ENCODE measurements at regions not wholly inside any gene's neighbourhood (a gene's known extent, or its start where the extent isn't known, plus 50 kb on each side); places are given as distances from the start of the nearest gene placed in this dataset.

- no peak for DNase-seq
These were observed 167.2 kb upstream of the TAB2 start for GRCh38 chr6:149150301-149150700.

DNA sequence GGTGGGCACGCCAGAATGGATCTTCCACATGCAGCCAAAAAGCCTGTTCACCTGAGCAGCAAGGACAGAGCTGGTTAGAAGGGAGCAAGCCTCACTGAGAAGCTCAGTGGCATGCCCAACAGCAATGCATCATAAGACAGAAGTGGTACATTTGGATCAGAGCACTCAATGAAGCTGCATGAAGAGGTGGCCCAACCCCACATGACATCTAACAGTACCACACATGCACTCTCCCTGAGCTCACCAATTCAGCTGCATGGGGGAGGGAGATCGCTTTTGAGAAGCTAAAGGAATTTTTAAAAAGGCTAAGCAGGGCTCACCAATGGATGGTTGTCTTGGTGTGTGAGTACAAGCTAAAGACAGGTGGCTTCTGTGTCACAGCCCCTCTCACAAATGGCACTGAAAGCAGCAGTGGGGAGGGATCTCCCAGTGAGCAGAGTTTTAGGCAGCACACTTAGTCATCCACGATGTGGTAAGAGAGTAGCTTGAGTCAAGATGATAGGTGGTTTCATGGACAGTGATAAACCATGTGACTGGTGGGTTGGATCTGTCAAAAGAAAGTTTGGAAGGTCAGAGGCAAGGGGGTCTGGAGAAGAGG is 166.6 kb upstream of the TAB2 start:
- peak; percentile 36 for DNase-seq

GRCh38 chr6:149152521-149152920 is 165.0 kb upstream of the TAB2 start:
- no peak for DNase-seq

DNA sequence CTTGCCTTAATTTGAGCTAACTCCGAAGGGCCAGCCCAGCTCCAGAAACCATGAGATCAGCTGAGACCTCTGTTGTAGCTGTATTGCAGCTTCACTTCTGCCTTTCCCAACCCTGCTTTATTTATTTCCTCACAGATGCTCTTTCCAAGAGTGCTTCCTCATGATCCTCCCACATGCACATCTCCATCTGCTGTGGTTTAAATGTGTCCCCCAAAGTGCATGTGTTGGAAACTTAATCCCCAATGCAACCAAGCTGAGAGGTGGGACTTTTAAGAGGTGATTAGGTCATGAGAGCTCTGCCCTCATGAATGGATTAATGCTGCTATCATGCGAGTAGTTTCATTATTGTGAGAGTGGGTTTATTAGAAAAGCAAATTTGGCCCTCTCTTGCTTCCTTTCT is 164.4 kb upstream of the TAB2 start:
- no peak for DNase-seq

DNA sequence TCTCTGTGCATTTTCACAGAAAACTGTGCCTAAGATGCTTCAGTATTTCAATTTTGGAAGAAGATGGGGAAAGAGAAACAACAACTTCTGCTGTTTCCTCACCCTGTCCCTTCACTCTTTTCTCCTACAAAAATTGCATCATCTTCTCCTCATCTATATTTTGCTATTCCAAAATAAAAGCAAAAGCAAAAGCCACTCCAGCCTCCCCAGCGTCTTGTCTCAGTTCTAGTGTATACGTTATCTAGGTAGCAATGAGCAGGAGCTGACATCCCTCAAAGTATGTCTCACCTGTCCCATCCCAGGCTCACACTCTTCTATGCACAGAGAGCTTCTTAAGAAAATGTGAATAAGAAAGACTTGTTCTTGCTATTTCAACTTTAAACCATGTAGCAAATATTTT is 163.8 kb upstream of the TAB2 start:
- no peak for DNase-seq

DNA sequence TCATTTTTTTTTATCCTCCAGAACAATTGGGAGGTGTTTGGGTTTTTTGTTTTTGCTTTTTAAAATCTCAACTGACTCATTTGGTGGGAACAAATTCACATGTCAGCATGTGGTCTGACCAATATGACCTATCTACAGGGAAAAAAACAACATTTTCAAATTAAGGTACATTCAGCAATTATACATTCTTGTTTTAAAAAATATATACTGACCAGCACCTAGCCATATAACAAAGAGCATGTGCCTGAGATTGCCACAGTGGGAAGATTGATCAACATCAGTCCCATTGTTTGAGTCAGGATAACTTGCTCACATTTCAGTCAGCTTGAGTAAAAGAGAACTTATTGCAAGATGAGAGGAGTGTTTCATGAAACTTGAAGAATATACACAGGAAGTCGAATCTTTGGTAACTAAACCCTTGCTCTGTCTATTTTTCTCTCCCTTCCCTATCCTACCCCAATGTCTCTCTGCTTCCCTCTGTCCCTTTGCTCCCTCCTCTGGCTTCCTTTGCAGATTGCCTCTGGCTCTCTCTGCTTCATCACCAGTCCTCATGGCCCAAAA is 163.2 kb upstream of the TAB2 start:
- no peak for DNase-seq

DNA sequence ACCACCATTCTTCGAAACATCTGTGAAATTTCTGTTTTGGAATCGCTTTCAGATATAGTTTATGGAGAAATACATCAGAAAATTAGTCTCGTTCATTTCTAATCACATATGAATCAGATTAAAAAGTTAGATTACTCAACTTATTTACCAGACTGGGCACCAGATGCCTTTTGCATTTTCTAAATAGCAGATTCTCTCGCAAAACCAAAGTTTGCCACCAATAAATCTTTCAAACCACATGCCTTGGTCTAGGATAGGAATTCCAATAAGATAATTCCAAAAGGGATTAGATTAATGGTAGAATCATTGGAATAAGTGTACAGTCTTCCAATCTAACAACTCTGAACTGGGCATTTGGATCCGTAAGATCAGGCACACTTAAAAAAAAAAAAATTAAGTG is 160.4 kb upstream of the TAB2 start:
- no peak for DNase-seq

DNA sequence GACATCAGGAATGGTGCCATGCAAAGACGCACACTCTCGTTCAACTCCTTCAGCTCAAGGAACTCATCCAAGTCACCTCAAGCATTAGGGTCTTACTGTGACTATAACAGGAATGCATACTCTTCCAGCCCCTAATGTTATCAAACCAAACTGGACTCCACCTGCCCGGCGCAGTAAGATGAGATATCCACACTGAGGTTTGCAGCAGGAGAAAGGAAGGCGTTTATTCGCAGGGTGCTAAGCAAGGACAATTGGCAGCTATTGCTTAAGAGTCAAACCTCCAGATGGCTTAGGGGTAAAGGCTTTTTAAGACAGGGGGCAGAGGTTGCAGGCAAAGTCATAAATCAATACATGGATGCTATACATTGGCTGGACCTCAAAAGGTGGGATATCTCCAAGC is 159.4 kb upstream of the TAB2 start:
- no peak for DNase-seq

DNA sequence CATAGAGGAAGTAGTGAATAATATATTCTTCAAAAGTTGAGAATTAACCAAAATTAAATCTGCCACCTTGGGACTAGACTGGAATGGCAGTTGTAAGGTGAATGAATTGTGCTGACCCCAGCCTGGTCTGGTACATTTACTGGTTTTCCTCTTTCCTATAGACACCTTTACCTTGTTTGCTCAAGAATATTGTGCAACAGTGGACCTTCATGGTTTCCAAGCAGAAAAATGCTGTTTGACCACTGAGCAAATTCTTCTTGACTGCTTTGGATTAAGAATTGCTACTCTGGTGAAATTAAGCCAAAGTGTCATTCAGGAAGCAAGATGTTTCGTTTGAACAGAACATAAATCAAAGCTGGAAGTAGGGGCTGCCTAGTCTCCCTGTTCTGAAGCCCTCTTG is 156.6 kb upstream of the TAB2 start:
- DNase-seq: no peak

- DNase-seq: no peak
These were observed 154.6 kb upstream of the TAB2 start for GRCh38 chr6:149162924-149163323.

DNA sequence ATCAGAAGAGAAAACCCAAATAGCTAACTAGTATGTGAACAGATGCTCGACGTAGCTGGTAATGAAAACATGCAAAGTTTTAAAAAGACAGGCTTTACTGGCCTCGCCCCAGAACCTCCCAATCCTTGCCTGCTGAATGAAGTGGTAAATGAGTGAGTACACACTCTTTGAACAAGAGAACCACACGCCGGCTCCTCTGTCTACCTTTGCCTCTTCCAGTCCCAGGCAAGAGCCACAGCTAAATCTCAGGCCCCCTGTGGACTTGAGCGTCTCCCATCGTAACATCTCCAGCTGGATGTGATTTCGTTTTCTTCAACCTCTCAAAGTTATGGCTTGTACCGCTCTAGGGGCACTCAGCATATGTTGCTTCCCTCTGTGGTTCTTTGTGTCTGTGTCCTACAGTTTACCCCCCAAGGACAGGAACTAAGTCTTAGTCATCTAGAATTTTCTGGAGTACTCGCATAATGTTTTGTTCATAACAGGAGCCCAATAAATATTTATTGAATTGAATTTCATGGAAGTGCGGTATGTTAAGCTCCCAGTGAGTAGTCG is 153.2 kb upstream of the TAB2 start:
- no peak for DNase-seq

GRCh38 chr6:149166336-149166735 is 151.2 kb upstream of the TAB2 start:
- no peak for DNase-seq

DNA sequence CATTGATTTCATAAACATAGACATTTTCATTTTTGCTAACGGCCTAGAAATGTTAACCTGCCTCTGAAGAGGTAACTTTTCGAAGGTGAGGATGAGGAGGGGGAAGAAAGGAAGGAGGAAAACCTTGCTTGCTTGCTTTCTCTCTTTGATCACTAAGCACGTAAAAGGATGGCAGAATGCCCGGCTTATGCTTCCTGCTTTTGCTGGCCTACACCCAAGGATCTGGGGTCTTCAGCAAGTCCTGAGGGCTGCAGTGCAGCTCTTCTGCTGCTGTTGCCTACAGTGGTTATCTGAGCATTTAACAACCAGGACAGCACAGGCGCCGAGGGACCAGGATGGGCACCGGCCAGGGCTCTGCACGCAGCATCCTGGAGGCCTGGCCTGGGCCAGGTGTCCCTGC is 150.8 kb upstream of the TAB2 start:
- no peak for DNase-seq

GRCh38 chr6:149168968-149169367 is 148.5 kb upstream of the TAB2 start:
- DNase-seq: no peak

- DNase-seq: no peak
These were observed 147.6 kb upstream of the TAB2 start for GRCh38 chr6:149169761-149170511.

GRCh38 chr6:149170564-149171452 is 146.7 kb upstream of the TAB2 start:
- no peak for DNase-seq

DNA sequence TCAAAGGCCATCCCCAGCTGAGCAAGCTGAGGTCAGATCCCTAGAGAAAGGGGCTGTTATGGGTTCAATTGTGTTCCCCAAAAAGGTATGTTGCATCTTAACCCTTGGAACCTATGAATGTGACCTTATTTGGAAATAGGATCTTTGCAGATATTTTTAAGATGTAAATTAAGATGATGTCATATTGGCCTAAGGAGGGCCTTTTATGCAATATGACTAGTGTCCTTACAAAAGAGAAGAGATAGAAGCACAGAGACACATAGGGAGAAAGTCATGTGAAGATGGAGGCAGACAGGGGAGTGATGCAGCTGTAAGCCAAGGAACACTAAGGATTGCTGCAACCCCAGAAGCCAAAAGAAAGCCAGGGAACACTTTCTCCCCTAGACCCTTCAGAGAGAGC is 144.3 kb upstream of the TAB2 start:
- no peak for DNase-seq

- DNase-seq: no peak
These were observed 142.6 kb upstream of the TAB2 start for GRCh38 chr6:149174962-149175361.

- DNase-seq: no peak
These were observed 140.4 kb upstream of the TAB2 start for GRCh38 chr6:149176971-149177667.

DNA sequence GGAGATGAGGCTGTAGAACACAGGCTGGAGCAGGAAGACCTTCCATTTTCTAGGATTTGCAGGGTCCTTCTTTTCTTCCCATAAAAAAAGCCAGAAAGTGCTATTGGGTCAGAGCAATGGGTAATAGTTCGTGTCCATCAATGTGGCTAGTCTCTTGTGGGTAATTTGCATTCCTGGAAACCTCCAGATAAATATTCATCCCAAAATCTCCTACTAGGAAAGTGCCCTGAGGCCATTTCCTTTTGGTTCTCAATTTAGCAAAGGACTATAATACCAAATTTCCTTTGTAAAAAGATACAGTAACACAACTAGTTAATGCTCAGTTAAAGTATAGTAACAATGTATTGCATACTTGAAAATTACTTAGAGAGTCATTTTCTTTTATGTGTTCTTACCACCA is 138.1 kb upstream of the TAB2 start:
- DNase-seq: no peak

- DNase-seq: no peak
These were observed 136.2 kb upstream of the TAB2 start for GRCh38 chr6:149181304-149181703.

DNA sequence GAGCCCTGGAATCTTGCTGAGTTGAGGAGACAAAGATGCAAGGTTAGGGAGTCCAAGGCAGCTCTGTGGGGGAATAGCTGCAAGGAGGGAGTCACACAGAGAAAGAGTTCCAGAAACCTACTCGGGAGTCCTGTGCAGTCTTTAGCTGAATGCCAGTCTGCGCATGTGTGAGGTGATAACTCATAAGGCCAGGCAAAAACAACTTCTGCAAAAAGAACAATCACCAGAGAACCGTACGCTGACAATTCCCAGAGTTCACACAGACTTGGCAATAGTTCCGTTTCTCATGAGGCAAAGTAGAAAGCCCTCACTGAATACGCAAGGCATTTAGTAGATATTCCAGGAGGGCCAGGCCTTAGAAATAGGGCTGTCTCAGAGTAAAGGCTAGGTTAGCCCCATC is 135.2 kb upstream of the TAB2 start:
- no peak for DNase-seq

DNA sequence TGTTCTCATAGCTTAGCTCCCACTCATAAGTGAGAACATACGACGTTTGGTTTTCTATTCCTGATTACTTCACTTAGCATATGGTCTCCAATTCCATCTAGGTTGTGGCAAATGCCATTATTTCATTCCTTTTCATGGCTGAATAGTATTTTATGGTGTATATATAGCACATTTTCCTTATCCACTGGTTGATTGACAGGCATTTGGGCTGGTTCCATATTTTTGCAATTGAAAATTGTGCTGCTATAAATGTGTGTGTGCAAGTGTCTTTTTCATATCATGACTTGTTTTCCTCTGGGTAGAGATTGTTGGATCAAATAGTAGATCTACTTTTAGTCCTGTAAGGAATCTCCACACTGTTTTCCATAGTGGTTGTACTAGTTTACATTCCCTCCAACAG is 133.0 kb upstream of the TAB2 start:
- DNase-seq: no peak
